ENCODE measurements at regions not wholly inside any gene's neighbourhood (a gene's known extent, or its start where the extent isn't known, plus 50 kb on each side); places are given as distances from the start of the nearest gene placed in this dataset.
"Not testable (repeated sequence)": the region's sequence is repeated elsewhere in the genome, so short reads cannot be mapped to it uniquely, and the experiment has no call there.

- DNase-seq (ENCODE audit: low read depth in 2 of 2), result not testable (repeated sequence)
Observed at GRCh38 chr1:161454865-161455707, 50.2 kb upstream of the FCGR2A start.

- not testable (repeated sequence) for DNase-seq (ENCODE audit: low read depth in 2 of 2)
Observed at GRCh38 chr1:161453950-161454864, 51.0 kb upstream of the FCGR2A start.

- not testable (repeated sequence) for DNase-seq (ENCODE audit: low read depth in 2 of 2)
Observed at GRCh38 chr1:161451698-161452348, 53.4 kb upstream of the FCGR2A start.

- DNase-seq (ENCODE audit: low read depth in 2 of 2), result not testable (repeated sequence)
Observed at GRCh38 chr1:161447760-161448332, 57.4 kb upstream of the FCGR2A start.

GRCh38 chr1:161447040-161447759, 58.1 kb upstream of the FCGR2A start:
- DNase-seq (ENCODE audit: low read depth in 2 of 2), result not testable (repeated sequence)

GRCh38 chr1:161444725-161445124, 60.5 kb upstream of the FCGR2A start:
- DNase-seq (ENCODE audit: low read depth in 2 of 2), result not testable (repeated sequence)

GRCh38 chr1:161444255-161444654, 61.0 kb upstream of the FCGR2A start:
- DNase-seq (ENCODE audit: low read depth in 2 of 2), result not testable (repeated sequence)

GRCh38 chr1:161440312-161440894, 64.9 kb upstream of the FCGR2A start:
- peak; percentile 30 to 62 for DNase-seq (ENCODE audit: low read depth in 2 of 2)

- no peak for DNase-seq (ENCODE audit: low read depth in 2 of 2)
Observed at GRCh38 chr1:161439280-161440232, 65.7 kb upstream of the FCGR2A start.

- DNase-seq (ENCODE audit: low read depth in 2 of 2), result not testable (repeated sequence)
Observed at GRCh38 chr1:161433191-161433590, 65.5 kb upstream of the CFAP126 start.

GRCh38 chr1:161432091-161432490, 64.4 kb upstream of the CFAP126 start:
- no peak for DNase-seq (ENCODE audit: low read depth in 2 of 2)

GRCh38 chr1:161427733-161428516, 60.2 kb upstream of the CFAP126 start:
- DNase-seq (ENCODE audit: low read depth in 2 of 2), result peak in 1 of 2 donors; percentile 19

- DNase-seq (ENCODE audit: low read depth in 2 of 2), result not testable (repeated sequence)
Observed at GRCh38 chr1:161422914-161423313, 55.2 kb upstream of the CFAP126 start.

GRCh38 chr1:161421456-161421855, 53.8 kb upstream of the CFAP126 start:
- DNase-seq (ENCODE audit: low read depth in 2 of 2), result no peak

- DNase-seq (ENCODE audit: low read depth in 2 of 2), result no peak
Observed at GRCh38 chr1:161420763-161421455, 53.2 kb upstream of the CFAP126 start.

GRCh38 chr1:161417536-161417935, 49.9 kb upstream of the CFAP126 start:
- DNase-seq (ENCODE audit: low read depth in 2 of 2), result not testable (repeated sequence)

Measured in dermis microvascular lymphatic vessel endothelial cell (primary cell).